ENCODE measurements at regions not wholly inside any gene's neighbourhood (a gene's known extent, or its start where the extent isn't known, plus 50 kb on each side); places are given as distances from the start of the nearest gene placed in this dataset.

- no peak for TF ChIP-seq CTCF (IDR thresholded peaks at IDR 0.05; ENCODE audit: low read depth, low read length, missing input control)
- no peak for TF ChIP-seq EGR1 (IDR thresholded peaks at IDR 0.05; ENCODE audit: low read depth in 2 of 2)
- no peak for TF ChIP-seq ZBTB33 (IDR thresholded peaks at IDR 0.05)
- no peak for TF ChIP-seq YY1 (IDR thresholded peaks at IDR 0.05)
- no peak for TF ChIP-seq MAX (IDR thresholded peaks at IDR 0.05)
- no peak for TF ChIP-seq REST (IDR thresholded peaks at IDR 0.05)
These were observed 161.9 kb upstream of the MEOX2 start for GRCh38 chr7:15848362-15848761.

Data from liver (tissue), 3 donors.